Muscle of arm (tissue), 1 donor: ENCODE measurements at regions not wholly inside any gene's neighbourhood (a gene's known extent, or its start where the extent isn't known, plus 50 kb on each side); places are given as distances from the start of the nearest gene placed in this dataset.

Experiments
- DNase-seq: peaks from one replicate; pipeline ENCODE4 v3.0.0-alpha.2; 2013

DNA sequence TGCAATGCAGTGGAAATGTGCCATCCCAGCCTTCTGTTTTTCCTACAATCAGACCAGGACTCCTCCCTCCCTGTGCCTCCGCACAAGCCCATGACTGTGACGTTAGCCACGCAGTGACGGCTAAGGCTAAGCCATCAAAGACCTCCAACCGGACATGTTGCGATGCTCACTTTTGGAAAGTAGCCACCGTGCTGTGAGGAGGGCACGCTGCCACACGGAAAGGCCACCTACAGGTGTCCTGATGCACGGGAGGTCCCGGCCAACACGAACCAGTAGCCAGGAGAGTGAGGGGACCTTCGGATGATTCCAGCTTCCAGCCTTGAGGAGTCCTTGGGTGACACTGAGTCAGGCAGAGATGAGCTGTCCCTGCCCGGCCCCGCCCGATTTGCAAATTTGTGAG lies 53.9 kb downstream of the FOXL1 start:
- no peak for DNase-seq

DNA sequence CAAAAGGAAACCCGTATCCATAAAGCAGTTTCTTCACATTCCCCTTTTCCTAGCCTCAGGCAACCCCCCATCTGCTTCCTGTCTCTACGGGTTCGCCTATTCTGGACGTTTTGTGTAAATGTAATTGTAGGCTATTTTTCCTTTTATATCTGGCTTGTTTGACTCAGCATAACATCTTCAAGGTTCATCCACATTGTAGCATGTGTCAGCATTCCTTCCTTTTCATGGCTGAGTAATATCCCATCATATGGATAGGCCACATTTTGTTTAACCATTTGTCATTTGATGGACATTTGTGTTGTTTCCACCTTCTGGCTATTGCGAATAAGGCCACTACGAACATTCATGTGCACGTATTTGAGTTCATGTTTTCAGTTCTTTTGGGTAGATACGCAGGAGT lies 54.6 kb downstream of the FOXL1 start:
- DNase-seq = no peak

DNA sequence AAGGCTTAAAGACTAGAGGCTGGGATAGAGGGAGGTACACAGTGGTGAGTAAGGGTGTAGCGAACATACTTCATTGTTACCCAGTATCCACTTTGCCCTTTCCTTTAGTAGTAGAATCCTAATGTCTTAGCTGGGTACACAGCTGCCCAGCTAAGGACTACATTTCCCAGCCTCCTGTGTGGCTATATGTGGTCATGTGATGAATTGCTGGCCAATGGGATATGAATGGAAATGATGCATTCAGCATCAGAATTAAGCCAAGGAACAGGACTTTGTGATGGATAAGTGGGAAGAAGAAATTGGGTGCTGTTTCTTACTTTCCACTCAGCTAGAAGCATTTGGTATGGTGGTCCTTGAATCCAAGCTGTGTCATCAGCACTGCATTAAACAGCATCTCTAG lies 55.9 kb downstream of the FOXL1 start:
- no peak for DNase-seq

DNA sequence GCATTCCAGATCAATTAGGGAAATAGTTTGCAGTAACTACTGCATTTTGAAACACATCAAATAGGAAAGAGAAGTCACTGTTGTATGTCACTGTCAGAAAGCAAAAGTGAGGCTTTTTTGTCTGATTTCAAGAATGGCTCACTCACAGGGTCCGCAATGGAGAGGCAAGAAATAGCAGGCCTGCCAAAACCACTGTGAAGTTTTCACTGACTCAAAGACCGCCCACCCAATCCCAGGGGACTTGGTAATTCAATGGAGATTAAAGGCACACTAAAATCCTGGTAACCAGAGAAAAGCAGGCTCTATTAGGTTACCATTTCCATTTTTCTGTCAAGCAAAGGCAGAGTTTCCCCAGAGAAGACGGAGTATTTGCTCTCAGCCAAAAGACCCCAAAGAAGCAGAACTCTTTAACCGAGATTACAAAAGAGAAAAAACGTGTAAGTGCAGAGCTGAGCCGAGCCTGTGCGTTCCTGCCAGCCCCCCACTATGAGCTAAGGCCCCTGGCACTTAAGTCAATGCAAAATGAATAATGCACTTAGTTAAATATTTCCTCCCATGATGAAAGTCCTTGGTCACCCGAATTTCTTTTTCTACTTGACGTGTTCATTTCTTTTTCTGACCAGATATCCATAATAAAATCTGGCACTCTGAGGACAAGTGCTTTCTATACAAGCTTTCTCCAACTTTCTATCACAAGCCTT lies 57.0 kb downstream of the FOXL1 start:
- DNase-seq = no peak

DNA sequence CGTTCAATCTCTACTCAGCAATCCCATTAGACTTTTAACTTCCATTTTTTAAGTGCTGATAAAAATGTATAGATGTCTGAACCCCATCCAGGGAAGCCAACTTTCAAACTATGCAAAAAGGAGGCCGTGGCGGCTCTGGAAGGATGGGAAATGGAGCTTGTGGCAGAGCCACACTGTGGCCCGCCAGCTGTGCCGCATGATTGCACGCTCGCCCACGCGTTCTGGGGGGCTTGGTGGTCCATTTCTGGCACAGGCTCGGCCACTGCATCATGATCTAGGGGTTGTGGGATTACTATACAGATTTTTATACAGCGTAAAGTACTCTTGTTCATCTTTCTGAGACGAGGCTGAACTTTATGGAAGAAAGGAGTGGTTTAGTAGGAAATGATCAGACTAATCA lies 57.6 kb downstream of the FOXL1 start:
- no peak for DNase-seq

DNA sequence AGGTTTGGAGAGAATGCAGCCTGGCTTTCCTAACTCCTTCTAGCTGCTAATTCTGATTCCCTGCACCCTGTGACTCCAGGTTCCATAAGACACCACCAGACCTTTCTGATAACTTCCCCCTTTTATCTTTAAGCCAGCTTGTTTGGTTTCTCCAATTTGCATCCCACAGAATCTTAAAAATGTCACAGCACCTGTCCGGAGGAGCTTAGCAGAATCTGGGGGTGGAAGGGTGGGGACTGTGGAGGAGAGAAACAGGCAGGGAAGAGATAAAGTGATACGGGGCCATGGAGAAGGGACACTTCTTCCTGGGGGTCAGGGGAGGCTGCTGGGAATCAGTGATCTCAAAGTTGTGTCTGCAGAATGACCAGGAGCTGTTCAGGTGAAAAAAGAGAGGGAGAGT lies 59.4 kb downstream of the FOXL1 start:
- no peak for DNase-seq

DNA sequence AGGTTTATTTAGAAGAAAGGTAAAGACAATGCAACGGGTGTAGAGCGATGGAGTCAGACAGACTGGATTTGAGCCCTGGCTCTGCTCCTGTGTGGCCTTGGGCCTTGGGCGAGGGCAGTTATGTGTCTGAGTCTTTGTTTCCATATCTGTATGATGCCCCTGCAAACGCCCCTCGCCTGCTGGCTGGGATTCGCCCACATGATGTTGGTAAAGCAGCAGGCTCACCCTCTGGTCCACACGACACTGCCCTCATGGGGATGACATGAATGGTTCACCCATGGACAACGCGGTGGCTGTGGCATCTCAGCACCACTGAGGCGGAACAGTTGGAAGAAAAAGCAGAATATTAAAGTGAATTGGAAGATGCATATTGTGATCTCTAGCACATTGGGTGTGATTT lies 60.3 kb downstream of the FOXL1 start:
- no peak for DNase-seq

DNA sequence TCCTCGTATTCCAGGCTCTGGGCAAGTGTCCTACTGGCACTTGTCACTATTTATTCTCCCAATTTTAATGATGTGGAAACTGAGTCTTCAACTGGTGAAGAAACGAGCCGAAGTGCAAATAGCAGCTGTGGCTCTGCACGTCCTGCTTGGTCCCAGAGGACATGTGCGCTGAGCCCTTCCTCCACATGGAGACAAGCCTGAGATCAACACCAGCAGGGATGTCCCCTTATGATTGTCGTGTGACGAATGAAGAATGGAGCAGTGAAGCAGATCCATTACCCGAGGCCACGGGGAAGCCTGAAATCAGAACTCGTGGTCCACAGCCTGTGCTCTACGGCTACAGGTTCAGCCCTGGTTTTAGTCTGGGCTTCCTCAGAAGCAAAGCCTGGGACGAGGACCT lies 61.0 kb downstream of the FOXL1 start:
- no peak for DNase-seq

DNA sequence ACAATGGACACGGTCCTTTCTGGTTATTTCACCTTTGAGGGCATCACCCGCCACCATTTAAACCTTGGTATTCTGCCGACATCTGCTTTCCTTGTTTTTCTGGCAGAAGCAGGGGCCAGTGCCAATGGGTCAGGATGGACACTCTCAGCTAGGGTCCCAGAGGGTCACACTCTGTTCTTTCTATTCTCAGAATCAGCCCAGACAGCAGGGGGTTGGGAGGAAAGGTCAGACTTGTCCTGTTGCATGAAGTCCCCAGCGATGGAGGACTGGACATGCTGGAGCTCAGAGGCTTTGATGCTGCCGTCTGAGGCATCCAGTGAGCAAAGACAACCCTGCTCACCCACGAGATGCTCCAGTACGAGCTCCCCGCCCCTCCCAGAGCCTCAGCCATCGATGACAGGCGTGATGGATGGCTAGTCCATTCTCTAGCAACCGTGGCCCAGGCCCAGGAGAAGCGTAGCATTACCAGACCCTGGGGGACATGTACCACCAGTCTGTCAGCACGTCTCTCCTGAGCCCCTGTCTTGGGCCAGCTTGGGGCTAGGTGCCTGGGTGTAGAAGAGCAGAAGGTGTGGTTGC lies 62.0 kb downstream of the FOXL1 start:
- no peak for DNase-seq

DNA sequence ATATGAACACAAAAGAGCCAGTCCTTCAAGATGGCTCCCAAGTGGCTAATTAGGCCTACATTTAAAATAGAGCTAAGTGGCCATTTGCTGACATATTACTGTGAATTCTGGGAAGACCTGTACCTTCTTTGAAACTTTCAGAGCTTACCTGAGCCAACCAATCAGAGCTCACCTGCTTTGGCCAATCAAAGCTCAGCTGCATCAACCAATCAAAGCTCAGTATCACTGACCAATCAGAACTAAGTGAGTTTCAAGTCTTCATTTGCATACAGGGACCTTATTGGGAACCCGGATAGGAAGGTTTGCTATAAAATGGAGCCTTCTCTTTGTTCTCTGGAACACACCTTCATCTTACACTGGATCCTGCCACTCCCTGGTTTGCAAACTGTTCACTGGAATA lies 63.7 kb downstream of the FOXL1 start:
- DNase-seq = no peak

DNA sequence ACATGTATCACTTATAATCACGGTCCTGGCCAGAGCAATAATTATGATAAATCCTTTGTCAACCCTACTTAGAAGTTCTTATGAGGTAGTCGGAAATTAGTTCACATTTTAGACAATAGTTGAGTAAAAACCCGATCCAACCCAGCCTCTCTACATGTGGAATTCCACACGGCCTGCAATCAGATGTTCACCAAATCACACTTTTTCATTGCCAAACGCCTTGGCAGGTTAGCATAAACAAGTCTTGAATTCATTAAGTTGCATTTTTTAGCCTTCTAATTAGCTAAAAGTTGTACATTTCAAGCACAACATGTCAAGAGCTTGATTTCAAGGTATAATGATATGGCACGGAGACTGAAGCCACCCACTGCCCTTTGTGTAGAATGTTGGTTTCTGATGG lies 65.3 kb downstream of the FOXL1 start:
- DNase-seq = no peak

DNA sequence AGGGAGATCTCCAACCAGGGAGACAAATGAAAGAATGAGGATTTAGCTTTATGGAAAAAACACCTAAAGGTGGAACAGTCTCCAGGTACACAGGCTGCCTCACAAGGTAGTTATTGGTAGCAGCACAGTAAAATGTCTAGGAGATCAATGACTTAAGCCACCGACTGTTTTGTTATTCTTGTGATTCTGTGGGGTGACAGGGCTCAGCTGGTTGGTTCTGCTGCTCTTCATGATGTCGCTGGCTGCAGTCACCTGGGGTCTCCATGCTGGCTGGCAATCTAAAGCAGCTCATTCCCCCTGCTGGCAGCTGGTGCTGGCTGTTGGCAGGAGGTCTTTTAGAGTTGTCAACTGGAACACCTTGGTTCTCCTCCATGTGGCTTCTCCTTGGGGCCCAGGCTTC lies 69.2 kb downstream of the FOXL1 start:
- DNase-seq = no peak

DNA sequence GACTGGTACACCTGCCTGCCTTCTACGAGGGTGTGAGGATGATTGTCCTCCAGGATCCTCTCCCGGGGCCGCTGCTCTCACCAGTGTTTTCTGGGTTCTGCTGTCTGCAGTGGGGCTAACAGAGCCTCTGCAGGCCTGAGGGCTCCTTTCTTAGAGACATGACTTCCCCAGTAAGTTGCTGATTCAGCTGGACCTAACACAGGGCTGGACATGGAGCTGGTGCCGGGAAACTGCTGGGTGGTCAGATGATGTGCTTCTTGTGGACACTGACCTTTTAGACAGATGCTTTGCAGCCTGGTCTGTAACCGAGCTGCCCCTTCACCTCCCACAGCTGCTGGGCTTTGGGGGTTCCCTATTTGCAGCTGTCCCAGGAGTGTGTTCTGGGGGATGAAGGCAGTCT lies 71.5 kb downstream of the FOXL1 start:
- no peak for DNase-seq

DNA sequence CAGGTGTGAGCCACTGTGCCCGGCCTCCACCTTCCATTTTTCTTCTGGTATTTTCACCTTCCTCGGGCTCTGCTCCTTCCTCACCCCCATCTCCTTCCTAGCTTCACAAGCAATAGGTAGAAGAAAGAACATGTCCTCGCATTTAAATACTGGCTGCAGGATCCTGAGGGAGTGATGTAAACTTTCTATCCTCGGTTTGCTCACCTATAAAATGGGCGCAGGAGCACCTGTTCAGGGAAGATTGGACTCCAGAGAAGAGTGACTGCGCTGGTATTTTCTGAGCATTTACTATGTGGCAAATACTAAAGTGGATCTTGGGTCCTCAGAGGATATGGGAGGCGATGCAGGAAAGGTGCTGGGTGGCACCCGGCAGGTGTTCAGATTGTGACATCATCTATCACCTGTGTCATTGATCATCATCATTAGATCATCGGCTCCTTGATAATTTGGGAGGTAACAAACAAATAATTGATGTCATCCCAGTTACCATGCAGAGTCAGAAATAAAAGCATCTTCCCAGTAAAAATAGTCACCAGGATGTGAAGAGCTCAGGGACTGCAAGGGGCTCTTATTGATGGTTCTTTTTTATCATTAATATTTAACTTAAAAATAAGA lies 72.8 kb downstream of the FOXL1 start:
- DNase-seq = no peak

DNA sequence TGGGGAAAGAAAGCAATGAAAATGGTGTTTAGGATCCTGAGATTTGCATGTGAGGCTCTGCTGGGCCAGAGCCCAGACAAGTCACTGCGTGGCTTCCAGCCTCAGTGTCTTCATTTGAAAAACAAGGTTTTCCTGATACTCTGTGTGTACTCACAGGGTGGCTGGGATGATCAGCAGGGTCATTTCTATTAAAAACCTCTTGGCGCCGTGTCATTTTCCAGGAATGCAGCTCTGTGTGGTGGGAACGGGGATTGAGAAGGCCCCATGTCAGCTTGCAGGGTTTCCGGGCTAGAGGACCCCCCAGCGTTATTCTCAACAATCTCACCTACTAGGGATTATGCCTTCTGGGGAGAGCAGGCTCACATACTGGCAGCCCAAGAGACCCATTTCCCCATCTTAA lies 73.5 kb downstream of the FOXL1 start:
- DNase-seq = no peak

DNA sequence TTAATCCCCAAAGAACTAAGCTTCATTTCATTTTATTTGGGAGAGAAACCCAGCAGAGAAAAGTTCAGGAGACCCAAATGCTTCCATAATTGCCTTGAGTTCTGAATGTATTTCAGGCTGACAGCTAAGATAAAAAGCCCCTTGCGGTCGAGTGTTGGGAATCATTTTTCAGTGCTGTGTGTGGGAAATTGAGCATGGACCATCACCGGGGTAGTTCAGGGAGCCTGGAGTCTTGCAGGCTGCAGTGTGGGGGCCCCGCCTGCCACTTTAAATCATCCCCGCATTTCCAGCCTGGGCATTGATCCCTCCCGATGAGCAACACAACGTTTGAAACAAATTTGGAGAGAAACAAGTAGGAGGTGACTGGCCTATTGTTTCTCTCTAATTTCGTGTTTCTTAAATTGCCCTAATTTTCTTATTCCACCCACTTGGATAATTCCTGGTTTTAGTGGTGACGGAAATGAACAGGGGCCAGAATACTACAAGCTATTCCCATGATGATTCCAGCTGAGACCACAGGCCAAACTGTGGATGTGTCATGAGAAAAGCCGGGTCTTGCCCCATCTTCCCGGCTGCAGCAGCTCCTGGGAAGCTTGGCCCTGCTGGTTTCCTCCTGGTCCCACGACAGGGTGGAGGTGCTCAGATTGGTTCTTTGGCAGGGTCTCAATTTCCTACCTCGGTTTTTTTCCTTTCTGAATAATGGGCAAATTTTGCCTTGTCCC lies 75.1 kb downstream of the FOXL1 start:
- no peak for DNase-seq

DNA sequence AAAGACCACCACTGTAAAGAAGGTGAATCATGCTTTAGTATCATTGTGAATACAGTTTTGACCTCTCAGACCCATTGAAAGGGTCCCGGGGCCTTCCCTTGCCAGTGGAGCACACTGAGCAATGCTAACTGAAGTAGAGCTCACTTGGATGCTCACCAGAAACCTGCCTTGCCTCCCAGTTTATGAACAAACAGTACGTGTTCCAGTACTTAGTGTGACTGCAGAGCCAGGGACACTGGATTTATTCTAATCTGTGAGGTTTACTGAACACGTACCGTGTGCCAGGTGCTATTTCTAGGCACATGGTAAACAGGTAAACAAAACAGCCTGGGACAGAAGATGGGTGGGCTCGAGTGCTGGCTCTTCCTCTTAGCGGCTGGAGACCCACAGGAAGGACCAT lies 79.6 kb downstream of the FOXL1 start:
- no peak for DNase-seq

DNA sequence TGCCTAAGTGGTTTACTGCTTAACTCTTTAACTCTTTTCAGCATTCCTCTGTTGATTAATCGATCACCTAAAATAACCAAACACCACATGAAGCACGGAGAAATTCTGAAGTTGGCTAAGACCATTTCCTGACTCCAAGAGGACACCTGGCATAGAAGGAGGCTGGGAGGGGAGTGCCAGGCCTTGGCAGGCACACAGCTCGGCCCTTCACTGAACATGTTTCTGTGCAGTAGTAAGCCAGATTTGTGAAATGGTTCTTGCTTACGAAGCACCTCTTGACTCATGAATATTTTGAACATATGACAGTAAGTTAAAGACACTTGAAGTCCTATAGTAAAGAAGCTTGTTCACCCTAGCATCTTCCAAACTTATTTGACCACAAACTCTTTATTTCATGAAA lies 82.3 kb downstream of the FOXL1 start:
- no peak for DNase-seq

DNA sequence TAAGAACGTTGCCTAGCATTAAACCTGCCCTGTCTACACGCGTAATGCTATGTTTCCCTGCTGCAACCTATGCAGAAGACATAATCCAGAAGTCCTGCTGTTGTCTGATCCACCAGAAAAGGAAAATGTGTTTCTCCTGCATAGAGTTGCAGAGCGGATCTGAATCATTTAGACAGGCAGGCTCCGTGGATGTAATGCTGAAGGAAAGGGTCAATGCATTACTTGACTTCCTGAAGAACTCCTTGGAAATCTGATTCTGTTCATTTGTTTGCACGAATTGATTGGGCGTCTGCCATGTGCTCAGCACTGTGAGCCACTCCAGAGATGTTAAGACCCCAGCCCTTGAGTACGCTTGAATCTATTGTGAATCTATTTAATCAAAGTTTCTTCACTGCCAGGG lies 83.4 kb downstream of the FOXL1 start:
- DNase-seq = no peak

DNA sequence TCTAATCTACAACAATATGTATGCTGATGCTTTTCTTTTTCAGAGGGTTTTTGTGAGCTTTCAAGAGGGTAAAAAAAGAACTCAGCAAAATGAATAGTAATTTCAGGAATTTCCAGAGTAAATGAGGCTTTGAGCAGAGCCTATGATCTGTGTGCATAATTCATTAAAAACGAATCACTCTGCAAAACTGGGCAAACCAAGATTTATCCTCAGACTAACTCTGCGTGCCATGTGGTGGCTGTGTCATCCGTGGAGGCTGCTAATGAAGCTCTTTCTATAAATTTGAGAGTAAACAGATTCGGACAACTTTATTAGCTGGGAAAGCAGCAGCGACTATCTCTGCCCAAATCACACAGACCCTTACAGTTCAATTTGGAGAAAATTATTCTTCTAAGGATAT lies 83.8 kb downstream of the FOXL1 start:
- DNase-seq = no peak

DNA sequence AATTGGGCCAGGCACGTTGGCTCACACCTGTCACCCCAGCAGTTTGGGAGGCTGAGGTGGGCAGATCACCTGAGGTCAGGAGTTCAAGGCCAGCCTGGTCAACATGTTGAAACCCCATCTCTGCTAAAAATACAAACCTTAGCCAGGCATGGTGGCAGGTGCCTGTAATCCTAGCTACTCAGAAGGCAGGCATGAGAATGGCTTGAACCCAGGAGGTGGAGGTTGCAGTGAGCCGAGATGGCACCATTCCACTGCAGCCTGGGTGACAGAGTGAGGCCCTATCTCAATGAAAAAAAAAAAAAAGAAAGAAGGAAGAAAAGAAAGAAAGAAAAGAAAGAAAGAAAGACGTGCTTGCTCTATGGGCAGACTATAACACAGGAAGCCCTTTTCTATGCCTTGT lies 84.4 kb downstream of the FOXL1 start:
- DNase-seq = no peak

DNA sequence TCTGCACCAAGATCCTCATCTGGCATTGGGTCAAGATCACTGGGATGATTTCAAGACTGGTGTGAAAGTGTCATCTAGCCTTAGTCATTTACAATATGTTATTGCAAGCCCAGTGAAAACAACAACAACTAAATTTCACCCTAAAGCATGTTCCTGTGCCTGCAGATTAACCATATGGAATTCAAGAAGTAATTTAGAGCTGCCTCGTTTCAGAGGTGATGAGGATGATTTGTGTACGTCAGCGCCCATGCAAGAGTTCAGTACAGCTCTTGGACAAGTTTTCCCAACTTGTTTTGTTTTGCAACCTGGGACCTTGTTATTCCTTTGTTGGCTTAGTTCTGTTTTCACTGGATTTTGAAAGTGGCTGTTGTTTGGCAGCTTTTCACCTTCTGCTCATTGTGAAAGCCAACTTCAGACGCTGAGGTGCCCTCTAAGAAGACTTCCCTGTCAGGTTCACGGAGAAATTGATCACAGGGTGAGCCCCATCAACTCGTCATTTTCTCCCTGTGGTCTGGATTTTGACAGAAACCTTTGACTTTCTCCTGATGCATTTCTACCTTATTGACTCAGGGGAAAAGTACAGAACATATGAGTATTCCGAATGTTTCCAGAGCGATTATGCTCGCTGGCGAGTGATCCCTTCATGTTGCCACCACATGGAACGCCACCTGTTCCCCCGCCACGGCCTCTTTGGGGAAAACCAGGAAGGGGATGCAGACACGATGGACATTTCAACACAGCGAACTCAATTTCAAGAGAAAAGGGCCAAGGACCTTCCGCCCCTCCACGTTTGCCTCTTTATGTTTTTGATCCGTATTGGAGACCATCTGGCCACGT lies 85.6 kb downstream of the FOXL1 start:
- DNase-seq = no peak
